Activated CD4-positive, alpha-beta T cell treated with anti-CD3 and anti-CD28 coated beads, Interleukin-2, amount 50 U/mL, for 16 hours (primary cell): ENCODE measurements at regions not wholly inside any gene's neighbourhood (a gene's known extent, or its start where the extent isn't known, plus 50 kb on each side); places are given as distances from the start of the nearest gene placed in this dataset.

ENCODE experiments used
- DNase-seq: peaks from one replicate; pipeline ENCODE4 v3.0.0-alpha.2; 2020

DNA sequence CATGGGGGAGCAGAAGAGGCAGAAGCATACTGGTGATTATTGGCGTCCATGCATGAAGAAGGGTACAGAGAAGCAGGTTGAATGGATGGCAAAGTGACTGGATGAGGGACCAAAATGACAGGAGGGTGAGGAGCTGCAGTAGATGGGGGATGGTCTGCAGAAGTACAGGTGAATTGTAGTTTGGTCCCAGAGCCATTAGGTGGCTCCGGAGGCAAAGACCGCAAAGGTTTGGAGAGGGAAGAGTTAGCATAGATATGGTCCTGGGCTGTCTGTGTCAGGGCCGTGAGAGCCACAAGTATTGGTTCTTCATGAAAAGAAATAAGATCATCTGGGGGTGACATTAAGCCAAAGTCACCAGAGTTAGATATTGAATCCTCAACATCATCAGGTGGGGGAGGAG lies 59.0 kb upstream of the ZNF726 start:
- no peak for DNase-seq

DNA sequence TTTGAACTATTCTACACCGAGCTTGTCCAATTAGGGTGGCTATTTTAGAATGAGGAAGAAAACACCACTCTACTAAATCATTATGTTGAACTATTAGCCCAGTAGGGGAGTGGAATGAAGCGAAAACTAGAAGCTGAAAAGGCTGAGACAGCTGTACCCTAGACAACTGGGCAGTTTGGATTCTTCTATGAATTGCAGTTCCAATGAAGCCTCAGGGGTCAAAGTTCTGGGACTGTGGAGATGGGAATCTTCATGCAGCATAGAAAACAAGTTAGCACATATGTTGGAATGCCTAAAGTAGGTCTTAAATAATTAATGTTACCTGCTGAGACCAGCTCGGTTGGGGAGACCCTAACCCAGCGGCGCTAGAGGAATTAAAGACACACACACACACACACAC lies 62.7 kb upstream of the ZNF726 start:
- DNase-seq, result no peak

- DNase-seq, result no peak
These were observed 74.1 kb upstream of the ZNF681 start for GRCh38 chr19:23832717-23833327.

DNA sequence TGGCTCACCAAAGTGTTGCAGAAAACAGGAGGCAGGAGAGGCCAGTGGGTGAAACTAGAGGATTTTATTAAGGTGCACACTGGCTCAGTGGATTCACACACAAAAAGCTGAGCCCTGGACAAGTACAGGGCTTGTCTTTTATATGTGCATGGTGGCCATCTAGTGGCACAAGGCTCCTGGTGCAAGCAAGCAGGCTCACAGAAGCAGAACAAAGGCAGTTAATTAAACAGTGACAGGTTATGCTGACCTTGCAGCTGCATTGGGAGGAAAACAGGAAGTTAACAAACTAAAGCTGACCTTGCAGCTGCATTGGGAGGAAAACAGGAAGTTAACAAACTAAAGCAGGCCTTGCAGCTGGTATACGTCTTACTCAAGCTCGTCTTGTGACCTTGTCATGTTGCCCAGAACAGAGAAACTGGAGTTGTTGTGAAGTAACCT lies 65.3 kb upstream of the ZNF681 start:
- peak; percentile 40 for DNase-seq

DNA sequence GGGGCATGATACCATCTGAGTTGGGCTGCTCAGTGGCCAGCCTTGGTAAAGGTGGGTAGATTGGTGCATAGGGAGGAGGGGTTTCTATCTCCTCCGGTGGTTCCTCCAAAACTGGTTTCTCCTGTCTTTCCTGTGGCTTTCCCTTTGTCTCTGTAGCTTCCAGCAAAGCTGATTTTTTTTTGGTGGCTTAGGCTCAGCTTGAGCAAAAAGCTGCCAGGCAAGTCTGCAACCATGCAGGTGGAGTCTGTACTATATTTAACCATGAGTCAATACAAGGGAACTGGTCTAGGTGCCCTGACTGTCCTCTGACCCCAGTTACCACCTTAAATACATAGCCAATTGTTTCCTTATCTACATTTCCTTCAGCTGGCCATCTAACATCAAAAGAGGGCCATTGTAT lies 64.0 kb upstream of the ZNF681 start:
- DNase-seq, result no peak

GRCh38 chr19:23817519-23817918 lies 58.8 kb upstream of the ZNF681 start:
- DNase-seq, result peak; percentile 18

DNA sequence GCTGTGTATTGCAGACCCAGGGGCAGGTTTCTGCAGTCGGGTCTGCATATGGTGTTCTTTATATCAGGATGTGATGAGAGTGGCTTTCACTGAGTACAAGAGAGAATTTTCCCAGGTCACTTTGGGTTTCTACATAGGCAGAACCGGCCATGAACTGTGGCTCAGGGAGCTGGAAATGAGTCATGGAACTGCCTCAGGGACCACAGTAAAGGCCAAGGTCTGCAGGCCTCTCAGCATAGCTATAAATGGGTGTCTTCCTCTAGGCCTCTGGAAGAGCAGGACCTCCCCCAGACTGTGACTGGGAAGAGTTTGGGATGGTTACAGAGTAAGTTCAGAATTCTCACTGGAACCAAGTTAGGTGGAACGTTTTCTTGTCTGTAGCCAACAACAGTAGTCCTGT lies 51.8 kb upstream of the ZNF681 start:
- no peak for DNase-seq
